AG08396 (cell line): ENCODE measurements at regions not wholly inside any gene's neighbourhood (a gene's known extent, or its start where the extent isn't known, plus 50 kb on each side); places are given as distances from the start of the nearest gene placed in this dataset.
"Not testable (repeated sequence)": the region's sequence is repeated elsewhere in the genome, so short reads cannot be mapped to it uniquely, and the experiment has no call there.

ENCODE experiments used
- DNase-seq: peaks from one replicate; pipeline ENCODE4 v3.0.0; 2012; ENCODE audit warnings: low spot score, mixed read lengths

- peak; percentile 1 for DNase-seq
Observed at GRCh38 chr1:120357046-120357445, 57.8 kb upstream of the NBPF8 start.

- not testable (repeated sequence) for DNase-seq
Observed at GRCh38 chr1:120356170-120356569, 58.7 kb upstream of the NBPF8 start.

- DNase-seq = peak; percentile 2
Observed at GRCh38 chr1:120354618-120355184, 60.1 kb upstream of the NBPF8 start.

GRCh38 chr1:120342231-120343073 is 72.4 kb upstream of the NBPF8 start:
- not testable (repeated sequence) for DNase-seq

GRCh38 chr1:120341756-120342155 is 73.1 kb upstream of the NBPF8 start:
- not testable (repeated sequence) for DNase-seq

GRCh38 chr1:120340838-120341751 is 73.7 kb upstream of the NBPF8 start:
- not testable (repeated sequence) for DNase-seq

- DNase-seq = not testable (repeated sequence)
Observed at GRCh38 chr1:120315738-120316137, 99.1 kb upstream of the NBPF8 start.

DNA sequence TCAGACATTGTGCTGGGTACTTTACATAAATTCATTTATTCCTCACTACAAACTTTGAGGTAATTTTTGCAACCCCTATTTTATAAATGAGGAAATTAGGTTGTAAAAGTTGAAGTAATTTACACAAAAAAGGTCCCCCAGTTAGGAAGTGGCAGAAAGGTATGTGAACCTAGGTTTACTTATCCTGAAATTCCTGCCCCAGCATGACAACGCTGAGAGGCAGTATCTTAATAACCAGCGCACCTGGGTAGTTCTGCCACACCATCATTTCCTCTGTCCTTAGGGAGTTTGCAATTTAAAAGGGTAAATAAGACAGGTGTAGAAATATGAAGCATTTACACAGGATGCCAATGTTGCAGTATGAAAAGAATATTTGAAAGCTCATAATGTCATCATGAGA is 102.9 kb upstream of the NBPF8 start:
- DNase-seq = not testable (repeated sequence)

GRCh38 chr1:120308940-120309578 is 105.8 kb upstream of the NBPF8 start:
- DNase-seq = not testable (repeated sequence)

DNA sequence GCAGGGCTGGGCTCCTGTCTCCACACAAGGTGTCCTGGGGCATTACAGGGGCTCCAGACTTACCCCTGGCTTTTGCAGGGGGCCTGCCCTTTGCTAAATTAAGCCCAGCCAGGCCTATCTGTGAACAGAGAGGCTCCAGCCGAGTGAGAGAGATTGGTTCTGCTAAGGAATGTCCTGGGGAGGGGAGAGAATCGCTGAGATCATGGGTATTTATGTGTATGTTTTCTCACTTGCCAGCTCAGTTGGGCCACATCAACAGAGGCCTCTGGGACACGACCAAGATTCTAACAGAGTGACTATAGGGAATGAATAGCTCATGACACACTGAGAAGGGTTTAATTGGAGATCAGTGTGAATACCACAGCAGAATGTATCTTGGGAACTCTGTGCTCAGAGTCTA is 109.8 kb upstream of the NBPF8 start:
- not testable (repeated sequence) for DNase-seq

DNA sequence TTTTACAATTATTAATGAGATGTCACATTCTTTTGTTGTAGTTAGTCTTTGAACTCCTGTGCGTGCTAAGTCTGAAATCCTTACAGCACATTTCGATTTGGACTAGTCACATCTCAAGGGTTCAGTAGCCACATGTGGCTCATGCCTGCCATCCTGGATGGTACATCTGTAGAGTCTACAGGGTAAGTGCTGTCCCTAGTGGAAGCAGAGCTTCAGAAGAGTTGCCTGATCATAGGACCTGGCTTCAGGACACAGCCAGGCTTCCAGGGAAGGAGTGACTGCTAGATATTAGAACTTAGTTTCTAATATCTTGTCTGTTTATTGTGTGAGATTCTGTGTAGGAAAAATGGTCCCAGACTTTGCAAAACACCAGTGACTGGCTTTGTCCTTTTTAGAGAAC is 110.5 kb upstream of the NBPF8 start:
- DNase-seq = not testable (repeated sequence)

DNA sequence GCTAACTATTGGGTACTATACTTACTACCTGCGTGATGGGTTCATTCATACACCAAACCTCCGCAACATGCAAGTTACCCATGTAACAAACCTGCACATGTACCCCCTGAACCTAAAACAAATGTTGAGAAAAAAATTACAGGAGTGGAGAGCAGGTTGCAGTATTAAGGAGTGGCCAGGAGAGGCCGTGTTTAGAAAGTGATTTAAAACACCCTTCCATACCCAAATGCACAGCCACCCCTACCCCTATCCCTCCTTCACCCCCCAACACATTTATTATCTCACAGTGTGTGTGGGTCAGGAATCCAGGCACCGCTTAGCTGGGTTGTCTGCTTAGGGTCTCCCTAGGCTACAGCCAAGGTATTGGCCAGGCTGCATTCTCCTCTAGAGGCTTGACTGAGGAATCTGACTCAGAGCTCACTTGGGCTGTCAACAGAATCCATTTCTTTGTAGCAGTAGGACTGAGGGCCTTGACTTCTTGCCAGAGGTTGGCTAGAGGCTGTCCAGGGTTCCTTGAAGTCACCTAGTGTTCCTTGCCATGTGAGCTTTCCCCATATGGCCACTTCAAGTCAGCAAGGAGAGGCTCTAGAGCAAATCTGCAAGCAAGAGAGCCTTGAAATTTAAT is 115.3 kb upstream of the NBPF8 start:
- not testable (repeated sequence) for DNase-seq

DNA sequence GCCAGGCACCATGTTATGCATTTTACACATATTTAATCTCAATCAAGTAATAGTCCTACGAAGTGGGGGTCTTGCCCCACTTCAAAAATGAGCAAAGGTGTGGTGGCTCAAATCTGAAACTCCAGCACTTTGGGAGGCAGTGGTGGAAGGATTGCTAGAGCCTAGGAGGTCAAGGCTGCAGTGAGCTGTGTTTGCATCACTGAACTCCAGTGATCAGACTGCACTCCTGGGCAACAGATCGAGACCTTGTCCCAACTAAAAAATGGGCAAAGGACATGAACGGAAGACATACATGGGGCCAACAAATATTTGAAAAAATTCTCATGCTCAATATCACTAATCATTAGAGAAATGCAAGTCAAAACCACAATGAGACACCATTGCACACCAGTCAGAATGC is 116.3 kb upstream of the NBPF8 start:
- DNase-seq = not testable (repeated sequence)

GRCh38 chr1:120297345-120297953 is 117.4 kb upstream of the NBPF8 start:
- not testable (repeated sequence) for DNase-seq

DNA sequence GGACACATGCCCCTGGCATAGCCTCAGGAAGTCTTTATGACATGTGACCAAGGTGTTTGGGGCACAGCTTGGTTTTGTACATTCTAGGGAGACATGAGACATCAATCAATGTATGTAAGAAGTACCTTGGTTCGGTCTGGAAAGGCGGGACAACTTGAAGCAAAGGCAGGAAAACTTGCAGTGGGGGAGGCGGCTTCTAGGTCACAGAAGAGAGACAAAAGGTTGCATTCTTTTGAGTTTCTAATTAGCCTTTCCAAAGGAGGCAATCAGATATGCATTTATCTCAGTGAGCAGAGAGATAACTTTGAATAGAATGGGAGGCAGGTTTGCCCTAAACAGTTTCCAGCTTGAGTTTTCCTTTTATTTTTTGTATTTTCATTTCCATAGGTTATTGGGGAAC is 113.8 kb upstream of the SEC22B start:
- not testable (repeated sequence) for DNase-seq

GRCh38 chr1:120289601-120290074 is 113.3 kb upstream of the SEC22B start:
- not testable (repeated sequence) for DNase-seq

GRCh38 chr1:120288814-120289600 is 112.7 kb upstream of the SEC22B start:
- DNase-seq = not testable (repeated sequence)

GRCh38 chr1:120288167-120288566 is 111.8 kb upstream of the SEC22B start:
- DNase-seq = not testable (repeated sequence)

GRCh38 chr1:120282744-120283464 is 106.6 kb upstream of the SEC22B start:
- not testable (repeated sequence) for DNase-seq
